ENCODE measurements at regions not wholly inside any gene's neighbourhood (a gene's known extent, or its start where the extent isn't known, plus 50 kb on each side); places are given as distances from the start of the nearest gene placed in this dataset.

- no peak for TF ChIP-seq CTCF (conservative IDR thresholded peaks at IDR 0.05)
- no peak for TF ChIP-seq EZH2 (IDR thresholded peaks at IDR 0.05; ENCODE audit: low read depth)
Measured at GRCh38 chr5:111820072-111820471, 63.1 kb upstream of the NREP start.
